Panc1 (cell line): ENCODE measurements at regions not wholly inside any gene's neighbourhood (a gene's known extent, or its start where the extent isn't known, plus 50 kb on each side); places are given as distances from the start of the nearest gene placed in this dataset.

Source experiments
- POLR2AphosphoS5 ChIP-seq: IDR thresholded peaks from 2 replicates; pipeline ENCODE4 v1.6.1; 2012; ENCODE audit warnings: mild to moderate bottlenecking, low read depth, low read length, moderate library complexity
- TF ChIP-seq, protein P1 (sequence below), 2 experiments: IDR thresholded peaks; 2 replicates each; pipeline ENCODE4 v1.6.1; 2011 to 2012; ENCODE audit warnings: low read depth in 2 of 2, control low read depth in 1 of 2, low read length in 1 of 2, mild to moderate bottlenecking in 1 of 2, moderate library complexity in 1 of 2; ENCODE audit not compliant: insufficient read depth in 1 of 2
- TF ChIP-seq, protein P2 (sequence below): fragments of 450-650 bp; IDR thresholded peaks from 2 replicates; pipeline ENCODE4 v1.5.1; 2017; ENCODE audit warnings: mild to moderate bottlenecking

DNA sequence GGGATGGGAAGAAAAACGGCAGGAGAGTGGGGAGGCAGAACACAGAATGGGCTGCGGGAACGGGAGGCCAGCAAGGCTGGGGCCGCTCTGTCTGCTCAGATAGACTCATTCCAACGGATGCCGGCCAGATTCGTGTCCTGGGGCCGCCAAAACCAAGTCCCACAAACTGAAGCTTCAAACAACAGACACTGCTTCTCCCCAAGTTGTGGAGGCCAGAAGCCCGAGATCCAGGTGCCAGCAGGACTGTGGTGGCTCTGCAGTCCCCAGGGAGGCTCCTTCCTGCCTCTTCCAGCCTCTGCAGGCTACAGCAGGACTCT lies 100.6 kb downstream of the ADRA2C start:
- TF ChIP-seq, protein P1, sequence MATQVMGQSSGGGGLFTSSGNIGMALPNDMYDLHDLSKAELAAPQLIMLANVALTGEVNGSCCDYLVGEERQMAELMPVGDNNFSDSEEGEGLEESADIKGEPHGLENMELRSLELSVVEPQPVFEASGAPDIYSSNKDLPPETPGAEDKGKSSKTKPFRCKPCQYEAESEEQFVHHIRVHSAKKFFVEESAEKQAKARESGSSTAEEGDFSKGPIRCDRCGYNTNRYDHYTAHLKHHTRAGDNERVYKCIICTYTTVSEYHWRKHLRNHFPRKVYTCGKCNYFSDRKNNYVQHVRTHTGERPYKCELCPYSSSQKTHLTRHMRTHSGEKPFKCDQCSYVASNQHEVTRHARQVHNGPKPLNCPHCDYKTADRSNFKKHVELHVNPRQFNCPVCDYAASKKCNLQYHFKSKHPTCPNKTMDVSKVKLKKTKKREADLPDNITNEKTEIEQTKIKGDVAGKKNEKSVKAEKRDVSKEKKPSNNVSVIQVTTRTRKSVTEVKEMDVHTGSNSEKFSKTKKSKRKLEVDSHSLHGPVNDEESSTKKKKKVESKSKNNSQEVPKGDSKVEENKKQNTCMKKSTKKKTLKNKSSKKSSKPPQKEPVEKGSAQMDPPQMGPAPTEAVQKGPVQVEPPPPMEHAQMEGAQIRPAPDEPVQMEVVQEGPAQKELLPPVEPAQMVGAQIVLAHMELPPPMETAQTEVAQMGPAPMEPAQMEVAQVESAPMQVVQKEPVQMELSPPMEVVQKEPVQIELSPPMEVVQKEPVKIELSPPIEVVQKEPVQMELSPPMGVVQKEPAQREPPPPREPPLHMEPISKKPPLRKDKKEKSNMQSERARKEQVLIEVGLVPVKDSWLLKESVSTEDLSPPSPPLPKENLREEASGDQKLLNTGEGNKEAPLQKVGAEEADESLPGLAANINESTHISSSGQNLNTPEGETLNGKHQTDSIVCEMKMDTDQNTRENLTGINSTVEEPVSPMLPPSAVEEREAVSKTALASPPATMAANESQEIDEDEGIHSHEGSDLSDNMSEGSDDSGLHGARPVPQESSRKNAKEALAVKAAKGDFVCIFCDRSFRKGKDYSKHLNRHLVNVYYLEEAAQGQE (IDR thresholded peaks at IDR 0.05; ENCODE audit: insufficient read depth in 1 of 2, low read depth in 2 of 2, low read length in 1 of 2) = no peak
- TF ChIP-seq, protein P2, sequence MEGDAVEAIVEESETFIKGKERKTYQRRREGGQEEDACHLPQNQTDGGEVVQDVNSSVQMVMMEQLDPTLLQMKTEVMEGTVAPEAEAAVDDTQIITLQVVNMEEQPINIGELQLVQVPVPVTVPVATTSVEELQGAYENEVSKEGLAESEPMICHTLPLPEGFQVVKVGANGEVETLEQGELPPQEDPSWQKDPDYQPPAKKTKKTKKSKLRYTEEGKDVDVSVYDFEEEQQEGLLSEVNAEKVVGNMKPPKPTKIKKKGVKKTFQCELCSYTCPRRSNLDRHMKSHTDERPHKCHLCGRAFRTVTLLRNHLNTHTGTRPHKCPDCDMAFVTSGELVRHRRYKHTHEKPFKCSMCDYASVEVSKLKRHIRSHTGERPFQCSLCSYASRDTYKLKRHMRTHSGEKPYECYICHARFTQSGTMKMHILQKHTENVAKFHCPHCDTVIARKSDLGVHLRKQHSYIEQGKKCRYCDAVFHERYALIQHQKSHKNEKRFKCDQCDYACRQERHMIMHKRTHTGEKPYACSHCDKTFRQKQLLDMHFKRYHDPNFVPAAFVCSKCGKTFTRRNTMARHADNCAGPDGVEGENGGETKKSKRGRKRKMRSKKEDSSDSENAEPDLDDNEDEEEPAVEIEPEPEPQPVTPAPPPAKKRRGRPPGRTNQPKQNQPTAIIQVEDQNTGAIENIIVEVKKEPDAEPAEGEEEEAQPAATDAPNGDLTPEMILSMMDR = no peak
- TF ChIP-seq POLR2AphosphoS5 = no peak
